ENCODE measurements at regions not wholly inside any gene's neighbourhood (a gene's known extent, or its start where the extent isn't known, plus 50 kb on each side); places are given as distances from the start of the nearest gene placed in this dataset.

GRCh38 chr11:39674761-39675160, 1784.7 kb downstream of the LRRC4C start:
- TF ChIP-seq ZNF512 (tag; IDR thresholded peaks at IDR 0.05) = no peak
- no peak for TF ChIP-seq LEF1 (IDR thresholded peaks at IDR 0.05)
- no peak for TF ChIP-seq CTBP1 (IDR thresholded peaks at IDR 0.05; ENCODE audit: borderline replicate concordance)
- TF ChIP-seq JUN (IDR thresholded peaks at IDR 0.05; ENCODE audit: borderline replicate concordance, low read depth, low read length) = no peak
- no peak for TF ChIP-seq JUN (CRISPR knock-in tag; IDR thresholded peaks at IDR 0.05; ENCODE audit: borderline replicate concordance)
- TF ChIP-seq, protein P1, sequence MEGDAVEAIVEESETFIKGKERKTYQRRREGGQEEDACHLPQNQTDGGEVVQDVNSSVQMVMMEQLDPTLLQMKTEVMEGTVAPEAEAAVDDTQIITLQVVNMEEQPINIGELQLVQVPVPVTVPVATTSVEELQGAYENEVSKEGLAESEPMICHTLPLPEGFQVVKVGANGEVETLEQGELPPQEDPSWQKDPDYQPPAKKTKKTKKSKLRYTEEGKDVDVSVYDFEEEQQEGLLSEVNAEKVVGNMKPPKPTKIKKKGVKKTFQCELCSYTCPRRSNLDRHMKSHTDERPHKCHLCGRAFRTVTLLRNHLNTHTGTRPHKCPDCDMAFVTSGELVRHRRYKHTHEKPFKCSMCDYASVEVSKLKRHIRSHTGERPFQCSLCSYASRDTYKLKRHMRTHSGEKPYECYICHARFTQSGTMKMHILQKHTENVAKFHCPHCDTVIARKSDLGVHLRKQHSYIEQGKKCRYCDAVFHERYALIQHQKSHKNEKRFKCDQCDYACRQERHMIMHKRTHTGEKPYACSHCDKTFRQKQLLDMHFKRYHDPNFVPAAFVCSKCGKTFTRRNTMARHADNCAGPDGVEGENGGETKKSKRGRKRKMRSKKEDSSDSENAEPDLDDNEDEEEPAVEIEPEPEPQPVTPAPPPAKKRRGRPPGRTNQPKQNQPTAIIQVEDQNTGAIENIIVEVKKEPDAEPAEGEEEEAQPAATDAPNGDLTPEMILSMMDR (IDR thresholded peaks at IDR 0.05 in 2 of 3, conservative IDR thresholded peaks at IDR 0.05 in 1 of 3; ENCODE audit: insufficient read depth in 2 of 3, low read depth in 1 of 3, low read length in 3 of 3) = no peak
- TF ChIP-seq, protein P2, sequence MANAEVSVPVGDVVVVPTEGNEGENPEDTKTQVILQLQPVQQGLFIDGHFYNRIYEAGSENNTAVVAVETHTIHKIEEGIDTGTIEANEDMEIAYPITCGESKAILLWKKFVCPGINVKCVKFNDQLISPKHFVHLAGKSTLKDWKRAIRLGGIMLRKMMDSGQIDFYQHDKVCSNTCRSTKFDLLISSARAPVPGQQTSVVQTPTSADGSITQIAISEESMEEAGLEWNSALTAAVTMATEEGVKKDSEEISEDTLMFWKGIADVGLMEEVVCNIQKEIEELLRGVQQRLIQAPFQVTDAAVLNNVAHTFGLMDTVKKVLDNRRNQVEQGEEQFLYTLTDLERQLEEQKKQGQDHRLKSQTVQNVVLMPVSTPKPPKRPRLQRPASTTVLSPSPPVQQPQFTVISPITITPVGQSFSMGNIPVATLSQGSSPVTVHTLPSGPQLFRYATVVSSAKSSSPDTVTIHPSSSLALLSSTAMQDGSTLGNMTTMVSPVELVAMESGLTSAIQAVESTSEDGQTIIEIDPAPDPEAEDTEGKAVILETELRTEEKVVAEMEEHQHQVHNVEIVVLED (CRISPR knock-in tag; IDR thresholded peaks at IDR 0.05) = no peak
- TF ChIP-seq, protein P3, sequence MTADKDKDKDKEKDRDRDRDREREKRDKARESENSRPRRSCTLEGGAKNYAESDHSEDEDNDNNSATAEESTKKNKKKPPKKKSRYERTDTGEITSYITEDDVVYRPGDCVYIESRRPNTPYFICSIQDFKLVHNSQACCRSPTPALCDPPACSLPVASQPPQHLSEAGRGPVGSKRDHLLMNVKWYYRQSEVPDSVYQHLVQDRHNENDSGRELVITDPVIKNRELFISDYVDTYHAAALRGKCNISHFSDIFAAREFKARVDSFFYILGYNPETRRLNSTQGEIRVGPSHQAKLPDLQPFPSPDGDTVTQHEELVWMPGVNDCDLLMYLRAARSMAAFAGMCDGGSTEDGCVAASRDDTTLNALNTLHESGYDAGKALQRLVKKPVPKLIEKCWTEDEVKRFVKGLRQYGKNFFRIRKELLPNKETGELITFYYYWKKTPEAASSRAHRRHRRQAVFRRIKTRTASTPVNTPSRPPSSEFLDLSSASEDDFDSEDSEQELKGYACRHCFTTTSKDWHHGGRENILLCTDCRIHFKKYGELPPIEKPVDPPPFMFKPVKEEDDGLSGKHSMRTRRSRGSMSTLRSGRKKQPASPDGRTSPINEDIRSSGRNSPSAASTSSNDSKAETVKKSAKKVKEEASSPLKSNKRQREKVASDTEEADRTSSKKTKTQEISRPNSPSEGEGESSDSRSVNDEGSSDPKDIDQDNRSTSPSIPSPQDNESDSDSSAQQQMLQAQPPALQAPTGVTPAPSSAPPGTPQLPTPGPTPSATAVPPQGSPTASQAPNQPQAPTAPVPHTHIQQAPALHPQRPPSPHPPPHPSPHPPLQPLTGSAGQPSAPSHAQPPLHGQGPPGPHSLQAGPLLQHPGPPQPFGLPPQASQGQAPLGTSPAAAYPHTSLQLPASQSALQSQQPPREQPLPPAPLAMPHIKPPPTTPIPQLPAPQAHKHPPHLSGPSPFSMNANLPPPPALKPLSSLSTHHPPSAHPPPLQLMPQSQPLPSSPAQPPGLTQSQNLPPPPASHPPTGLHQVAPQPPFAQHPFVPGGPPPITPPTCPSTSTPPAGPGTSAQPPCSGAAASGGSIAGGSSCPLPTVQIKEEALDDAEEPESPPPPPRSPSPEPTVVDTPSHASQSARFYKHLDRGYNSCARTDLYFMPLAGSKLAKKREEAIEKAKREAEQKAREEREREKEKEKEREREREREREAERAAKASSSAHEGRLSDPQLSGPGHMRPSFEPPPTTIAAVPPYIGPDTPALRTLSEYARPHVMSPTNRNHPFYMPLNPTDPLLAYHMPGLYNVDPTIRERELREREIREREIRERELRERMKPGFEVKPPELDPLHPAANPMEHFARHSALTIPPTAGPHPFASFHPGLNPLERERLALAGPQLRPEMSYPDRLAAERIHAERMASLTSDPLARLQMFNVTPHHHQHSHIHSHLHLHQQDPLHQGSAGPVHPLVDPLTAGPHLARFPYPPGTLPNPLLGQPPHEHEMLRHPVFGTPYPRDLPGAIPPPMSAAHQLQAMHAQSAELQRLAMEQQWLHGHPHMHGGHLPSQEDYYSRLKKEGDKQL (CRISPR knock-in tag; IDR thresholded peaks at IDR 0.05; ENCODE audit: borderline replicate concordance) = no peak
- TF ChIP-seq TRIM24 (IDR thresholded peaks at IDR 0.05) = no peak
- TF ChIP-seq ZNF507 (tag; conservative IDR thresholded peaks at IDR 0.05) = no peak
- TF ChIP-seq THRB (CRISPR knock-in tag; conservative IDR thresholded peaks at IDR 0.05) = no peak
- no peak for TF ChIP-seq RNF2 (IDR thresholded peaks at IDR 0.05)
- TF ChIP-seq, protein P4, sequence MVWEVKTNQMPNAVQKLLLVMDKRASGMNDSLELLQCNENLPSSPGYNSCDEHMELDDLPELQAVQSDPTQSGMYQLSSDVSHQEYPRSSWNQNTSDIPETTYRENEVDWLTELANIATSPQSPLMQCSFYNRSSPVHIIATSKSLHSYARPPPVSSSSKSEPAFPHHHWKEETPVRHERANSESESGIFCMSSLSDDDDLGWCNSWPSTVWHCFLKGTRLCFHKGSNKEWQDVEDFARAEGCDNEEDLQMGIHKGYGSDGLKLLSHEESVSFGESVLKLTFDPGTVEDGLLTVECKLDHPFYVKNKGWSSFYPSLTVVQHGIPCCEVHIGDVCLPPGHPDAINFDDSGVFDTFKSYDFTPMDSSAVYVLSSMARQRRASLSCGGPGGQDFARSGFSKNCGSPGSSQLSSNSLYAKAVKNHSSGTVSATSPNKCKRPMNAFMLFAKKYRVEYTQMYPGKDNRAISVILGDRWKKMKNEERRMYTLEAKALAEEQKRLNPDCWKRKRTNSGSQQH (CRISPR knock-in tag; IDR thresholded peaks at IDR 0.05) = no peak
